GM19463 (cell line): ENCODE measurements at regions not wholly inside any gene's neighbourhood (a gene's known extent, or its start where the extent isn't known, plus 50 kb on each side); places are given as distances from the start of the nearest gene placed in this dataset.

Source experiments
- ATAC-seq: cut with Tn5 transposase; IDR thresholded peaks from one replicate; pipeline ENCODE4 v1.9.1; 2021; ENCODE audit warnings: mild to moderate bottlenecking, moderate library complexity; ENCODE audit not compliant: unreplicated experiment

DNA sequence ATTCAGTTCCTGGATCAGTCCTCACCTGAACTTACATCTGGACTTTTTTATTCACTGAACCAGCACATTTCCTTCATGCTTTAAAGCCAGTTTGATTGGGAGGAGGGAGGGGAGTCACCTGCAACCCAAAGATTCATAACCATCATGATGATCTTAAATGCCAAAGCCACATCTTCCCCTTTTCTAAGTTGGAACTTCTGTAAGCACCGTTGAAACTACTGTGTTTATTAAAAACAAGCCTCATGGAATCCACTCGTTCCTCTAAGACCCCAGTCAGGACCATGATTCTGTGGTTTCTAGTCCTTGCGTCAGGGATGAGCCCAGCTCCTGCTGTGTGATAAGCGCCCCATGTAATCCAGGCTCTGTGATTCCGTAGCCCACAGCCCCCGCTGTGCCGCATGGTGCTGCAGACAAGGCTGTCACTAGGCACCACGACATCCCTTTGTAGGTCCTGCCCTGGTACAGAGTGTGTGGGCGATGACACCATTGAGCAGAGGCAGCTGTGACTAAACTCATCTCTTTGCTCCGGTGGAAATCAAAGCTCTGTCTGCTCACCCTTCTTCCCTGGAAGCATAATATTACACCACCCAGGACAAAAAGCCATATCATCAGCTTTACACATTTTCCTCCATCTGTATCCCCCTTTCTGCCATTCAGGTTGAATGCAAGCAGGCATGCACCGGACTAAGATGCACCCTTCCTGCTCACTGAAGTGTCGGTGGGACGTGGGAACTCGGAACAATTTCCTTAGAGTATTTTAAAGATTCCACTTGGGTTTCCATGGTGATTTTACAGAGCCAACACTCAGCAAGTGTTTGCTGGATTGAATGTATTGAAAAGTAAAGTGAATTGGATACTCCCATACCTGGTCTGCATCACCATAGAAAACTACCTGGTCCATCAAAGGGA lies 132.0 kb upstream of the FSTL4 start:
- ATAC-seq = no peak

DNA sequence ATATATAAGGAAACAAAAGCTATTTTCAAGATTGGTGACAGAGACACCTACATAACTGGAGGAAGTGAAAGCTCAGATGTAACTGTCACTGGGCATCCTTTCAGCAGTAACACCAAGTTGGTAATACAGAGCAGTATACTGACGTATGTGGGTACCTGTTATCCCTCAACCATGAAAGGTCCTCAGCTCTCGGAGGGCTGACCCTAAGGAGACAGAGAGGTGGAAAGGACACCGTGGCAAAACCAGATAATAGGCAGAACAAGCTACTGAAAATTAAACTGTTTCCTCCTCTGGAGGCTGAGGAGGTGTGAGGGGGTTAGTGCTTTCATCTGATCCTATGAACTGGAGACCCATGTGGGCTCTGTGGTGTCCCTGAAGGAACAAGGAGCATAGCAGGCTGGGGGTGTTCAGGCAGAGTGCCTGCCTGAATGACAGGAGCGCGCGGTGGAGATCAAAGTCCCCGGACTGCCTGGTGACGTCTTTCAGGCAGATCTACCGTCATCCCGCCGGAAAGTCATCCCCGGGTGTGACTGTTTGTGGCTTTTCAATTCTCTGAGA lies 130.2 kb upstream of the FSTL4 start:
- peak; percentile 65 for ATAC-seq

DNA sequence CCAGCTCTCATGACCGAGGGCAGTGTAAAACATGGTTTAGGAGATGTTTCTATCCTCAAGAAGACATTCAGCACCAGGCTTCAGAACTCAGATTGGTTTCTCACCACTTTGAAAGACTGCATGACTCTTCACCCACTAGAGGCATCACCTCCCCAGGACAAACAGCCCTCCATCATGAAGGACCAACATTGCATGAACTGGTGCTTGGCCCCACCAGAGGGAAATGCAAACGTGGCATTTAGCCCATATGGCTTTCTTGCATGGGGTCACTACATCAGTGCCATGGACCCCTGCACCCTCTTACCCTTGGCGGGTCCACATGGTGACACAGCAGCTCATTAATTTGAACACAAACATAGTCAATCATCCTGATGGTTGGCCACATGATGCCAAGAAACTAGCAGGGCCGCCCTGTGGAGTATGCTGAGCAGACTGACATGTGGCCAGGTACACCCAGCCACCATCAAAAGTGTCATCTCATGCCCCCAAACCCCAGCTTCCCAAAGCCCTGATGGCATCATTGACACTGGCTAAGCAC lies 129.5 kb upstream of the FSTL4 start:
- ATAC-seq = no peak

DNA sequence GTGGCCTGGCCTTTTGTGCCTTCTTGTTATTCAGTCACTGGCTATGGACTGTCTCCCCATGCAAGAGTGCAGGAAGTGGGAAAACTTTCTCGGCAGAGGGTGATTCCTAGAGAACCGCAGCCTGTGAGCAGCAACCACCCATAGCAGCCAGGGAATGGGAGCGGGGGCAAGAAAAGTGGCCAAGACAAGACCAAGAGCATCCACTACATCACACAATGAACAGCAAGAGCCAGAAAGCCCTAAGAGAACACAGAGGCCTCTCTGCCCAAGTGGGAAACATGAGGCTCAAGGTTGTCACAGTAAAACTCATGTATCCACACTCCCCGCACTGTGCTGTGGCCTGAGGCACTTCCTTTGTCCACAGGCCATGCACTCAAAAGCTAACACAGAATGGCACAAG lies 129.1 kb upstream of the FSTL4 start:
- no peak for ATAC-seq

DNA sequence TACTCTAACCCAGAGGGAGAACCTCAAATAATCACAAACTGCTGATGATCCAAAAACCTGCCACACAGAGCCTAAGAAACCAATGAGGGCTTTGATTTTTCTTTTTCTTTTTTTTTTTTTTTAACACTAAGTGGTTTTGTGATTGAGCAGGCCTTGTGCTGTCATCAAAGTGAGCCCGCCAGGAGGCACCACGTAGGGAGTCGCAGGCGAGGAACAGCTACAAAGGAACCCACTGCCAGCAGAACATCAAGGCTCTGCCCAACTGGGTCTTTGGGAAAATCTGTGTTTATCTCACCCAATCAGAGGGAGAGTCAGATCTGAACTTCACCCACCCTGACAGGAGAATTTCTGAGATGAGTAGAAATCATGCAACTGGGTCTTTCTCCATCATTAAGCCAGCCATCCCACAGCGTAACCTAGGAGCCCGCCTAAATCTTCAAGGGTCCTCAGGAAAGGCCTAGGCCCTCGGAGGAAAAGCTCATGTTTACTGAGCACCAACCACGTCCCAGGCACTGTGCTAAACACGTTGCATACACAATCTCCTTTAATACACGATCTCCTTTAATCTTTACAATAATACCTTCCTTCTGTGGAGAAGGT lies 126.9 kb upstream of the FSTL4 start:
- ATAC-seq = no peak

DNA sequence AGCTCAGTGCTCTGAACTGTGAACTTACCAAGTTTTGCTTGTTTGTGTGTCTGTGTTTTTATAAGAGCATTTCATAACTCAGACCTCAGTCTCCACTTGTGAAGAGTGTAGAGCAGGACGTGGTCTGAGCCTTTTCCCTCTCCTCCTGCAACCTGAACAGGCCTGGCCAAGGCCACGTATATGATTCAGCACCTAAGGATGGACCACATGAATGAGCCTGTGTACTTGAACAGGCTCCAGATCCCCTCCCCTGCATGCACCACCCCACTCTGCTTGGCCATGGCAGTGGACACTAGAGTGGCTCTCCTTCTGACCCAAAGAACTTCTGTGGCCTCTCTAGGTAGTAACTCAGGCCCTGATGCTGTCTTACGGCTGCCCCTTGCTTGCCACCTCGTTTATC lies 125.9 kb upstream of the FSTL4 start:
- no peak for ATAC-seq

DNA sequence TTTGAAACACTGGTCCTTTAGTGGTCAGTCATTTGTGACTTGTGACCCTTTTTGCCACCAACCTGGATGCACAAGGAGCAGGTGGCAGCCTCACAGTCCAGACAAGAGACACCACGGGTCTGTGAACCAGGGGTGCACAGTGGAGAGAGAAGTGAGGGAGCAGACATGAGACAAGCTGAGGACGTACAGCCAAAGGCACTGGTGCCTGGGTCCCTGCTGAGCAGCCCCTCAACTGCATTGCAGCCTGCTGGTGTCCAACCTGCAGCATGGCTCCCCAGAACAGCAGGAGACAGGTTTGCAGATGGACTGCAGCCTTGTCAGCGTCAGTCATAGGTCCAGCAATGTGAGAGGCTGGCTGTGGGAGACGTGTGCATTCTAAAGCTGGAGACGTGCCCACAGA lies 124.2 kb upstream of the FSTL4 start:
- no peak for ATAC-seq

DNA sequence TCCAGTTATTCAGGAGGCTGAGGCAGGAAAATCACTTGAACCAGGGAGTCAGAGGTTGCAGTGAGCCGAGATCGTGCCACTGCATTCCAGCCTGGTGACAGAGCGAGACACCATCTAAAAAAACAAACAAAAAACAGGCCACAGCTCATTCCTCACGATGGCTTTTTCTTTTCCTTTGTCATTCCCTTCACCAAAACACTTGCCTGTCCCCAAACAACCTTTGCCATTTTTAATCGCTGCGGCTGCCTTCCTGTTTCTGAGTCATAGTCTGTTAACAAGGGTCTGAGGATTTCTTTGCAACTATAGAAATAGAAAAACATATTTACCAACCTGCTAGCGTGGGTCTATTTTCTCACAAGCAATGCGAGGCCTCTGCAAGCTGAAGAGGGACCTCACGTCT lies 123.0 kb upstream of the FSTL4 start:
- ATAC-seq = no peak

DNA sequence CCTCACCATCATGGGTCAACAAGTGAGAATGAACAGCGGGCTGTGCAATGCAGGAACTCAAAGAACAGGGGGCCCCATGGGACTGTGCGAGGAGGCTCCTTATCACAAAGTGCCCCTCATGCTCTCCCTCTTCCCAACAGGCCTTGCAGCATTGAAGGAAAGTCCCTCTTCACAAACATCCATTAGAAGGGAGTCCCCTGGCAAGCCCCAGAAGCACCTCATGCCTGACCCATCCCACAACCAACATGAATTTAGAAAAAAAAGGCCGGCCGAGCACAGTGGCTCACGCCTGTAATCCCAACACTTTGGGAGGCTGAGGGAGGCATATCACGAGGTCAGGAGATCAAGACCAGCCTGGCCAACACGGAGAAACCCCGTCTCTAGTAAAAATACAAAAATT lies 122.6 kb upstream of the FSTL4 start:
- no peak for ATAC-seq

DNA sequence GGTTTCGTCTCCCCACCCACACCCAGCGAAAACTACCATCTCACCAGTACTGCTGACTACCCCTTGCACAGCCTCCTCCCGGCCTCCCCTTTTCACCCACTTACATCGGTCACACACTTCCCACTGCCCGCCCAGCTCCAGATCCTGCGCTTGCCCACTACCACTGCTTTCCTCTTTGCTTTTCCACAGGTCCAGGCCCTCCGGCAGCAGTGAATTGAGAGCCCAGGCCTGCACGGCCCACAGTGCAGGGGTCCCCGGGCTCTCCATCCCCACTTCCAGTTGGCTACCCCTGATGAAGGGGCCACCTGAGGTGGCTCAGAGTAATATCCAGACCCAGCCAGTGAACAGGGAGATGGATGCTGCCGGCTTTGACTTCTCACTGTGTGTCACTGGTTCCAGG lies 120.2 kb upstream of the FSTL4 start:
- no peak for ATAC-seq

DNA sequence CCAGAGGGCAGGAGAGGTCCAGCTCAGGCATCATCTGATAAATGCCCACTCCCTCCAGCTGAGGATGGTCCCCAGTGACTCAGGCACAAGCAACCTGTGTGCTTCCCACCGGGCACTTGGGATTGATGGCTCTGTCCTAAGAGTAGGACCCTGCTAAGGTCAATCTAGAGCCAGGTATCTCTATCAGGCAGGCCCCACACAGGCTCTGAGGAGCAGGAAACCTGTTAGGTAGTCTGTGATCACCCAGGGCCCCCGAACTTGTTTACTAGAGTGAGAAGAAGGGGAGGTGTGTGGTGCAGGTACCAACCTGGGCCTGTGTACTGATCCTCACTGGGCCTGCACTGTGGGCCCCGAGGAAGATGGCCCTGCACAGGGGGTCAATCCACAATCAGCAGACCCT lies 119.6 kb upstream of the FSTL4 start:
- ATAC-seq = no peak

DNA sequence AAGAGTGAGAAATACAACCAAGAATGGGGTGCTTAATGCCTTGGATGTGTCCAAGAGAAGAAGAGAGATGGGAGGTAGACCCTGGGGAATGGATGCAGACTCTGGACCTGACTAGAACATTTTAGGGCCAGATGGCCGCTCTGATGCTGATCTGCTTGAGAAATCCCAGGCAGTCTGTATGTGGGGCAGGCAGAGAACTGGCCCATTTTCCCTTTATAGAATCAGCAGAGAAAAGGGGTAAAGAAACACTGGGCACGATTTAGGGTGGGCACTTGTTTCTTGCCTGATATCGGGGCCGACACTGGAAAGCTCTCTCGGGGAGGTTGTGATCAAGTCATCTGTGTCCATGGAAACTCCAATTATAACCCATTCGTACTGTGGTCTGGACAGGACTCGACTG lies 118.5 kb upstream of the FSTL4 start:
- ATAC-seq = no peak

DNA sequence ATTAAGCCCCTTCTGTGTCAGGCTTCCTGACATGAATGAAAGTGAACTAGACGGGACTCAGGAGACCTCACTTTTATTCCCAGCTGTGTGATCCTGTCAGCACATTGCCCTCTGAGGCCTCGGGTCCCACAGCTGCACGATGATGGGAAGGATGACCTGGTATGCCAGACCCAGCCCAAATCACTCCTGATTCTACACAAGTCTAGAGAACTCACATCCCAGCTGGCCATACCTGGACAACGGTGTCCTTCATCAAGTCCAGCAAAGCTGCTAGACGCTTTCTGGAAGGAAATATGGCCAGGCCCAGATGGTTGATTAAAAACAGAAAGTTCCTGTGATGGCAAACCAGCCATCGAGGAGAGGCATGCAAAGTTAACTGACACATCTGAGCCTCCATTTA lies 118.0 kb upstream of the FSTL4 start:
- ATAC-seq = no peak

DNA sequence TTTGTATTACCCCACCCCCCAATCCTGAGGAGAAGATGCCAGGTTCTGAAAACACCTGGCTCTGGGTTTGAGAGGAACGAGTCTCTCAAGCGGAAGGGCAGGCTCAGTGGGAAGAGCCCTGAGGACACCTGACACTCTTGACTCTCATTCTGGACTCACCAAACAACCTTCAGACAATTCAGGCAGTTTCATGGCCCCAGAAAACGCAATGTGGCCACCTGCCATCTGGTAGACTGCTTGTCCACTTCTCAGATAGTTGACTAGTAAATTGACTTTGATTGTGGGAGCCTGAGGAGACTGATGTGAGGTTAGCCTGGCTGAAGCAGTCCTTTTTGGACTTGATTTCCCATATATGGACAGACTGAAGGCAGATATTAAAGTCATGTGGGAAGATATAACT lies 117.5 kb upstream of the FSTL4 start:
- ATAC-seq = no peak

DNA sequence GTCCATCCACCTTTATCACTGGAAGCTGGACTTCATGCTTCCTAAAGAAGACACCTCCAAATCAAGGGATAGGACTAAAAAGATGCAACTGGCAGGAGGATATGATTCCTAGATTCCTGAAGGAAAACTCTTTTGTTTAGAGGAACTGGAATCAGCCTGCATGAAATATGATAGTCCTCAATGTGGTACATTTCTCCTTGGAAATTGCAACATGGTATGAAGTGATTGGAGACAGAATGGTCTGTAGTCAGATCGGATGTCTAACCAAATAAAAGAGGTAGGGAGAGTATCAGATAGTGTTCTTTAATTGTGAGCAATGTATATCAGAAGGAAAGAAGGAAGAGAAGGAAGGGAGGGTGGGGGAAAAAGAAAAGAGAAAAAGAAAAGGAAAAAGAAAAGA lies 116.1 kb upstream of the FSTL4 start:
- ATAC-seq = no peak

DNA sequence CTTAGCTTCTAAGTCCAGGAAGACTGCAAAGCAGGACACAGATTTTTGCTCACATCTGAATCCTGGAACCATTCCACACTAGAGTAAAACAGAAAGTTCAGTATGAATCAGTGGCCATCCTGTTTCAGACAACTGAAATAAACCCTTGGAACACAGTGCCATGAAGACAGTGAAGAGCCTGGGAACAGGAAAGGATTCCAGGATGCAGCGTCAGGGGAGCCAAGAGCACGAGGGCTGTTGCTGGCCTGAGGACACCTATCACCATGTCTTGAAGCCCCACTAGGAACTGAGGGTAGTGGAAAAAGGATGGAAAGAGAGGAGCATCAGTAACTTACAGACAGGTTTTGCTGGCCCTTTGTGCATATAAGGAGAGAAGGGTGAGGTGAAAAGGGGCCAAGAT lies 115.3 kb upstream of the FSTL4 start:
- no peak for ATAC-seq

DNA sequence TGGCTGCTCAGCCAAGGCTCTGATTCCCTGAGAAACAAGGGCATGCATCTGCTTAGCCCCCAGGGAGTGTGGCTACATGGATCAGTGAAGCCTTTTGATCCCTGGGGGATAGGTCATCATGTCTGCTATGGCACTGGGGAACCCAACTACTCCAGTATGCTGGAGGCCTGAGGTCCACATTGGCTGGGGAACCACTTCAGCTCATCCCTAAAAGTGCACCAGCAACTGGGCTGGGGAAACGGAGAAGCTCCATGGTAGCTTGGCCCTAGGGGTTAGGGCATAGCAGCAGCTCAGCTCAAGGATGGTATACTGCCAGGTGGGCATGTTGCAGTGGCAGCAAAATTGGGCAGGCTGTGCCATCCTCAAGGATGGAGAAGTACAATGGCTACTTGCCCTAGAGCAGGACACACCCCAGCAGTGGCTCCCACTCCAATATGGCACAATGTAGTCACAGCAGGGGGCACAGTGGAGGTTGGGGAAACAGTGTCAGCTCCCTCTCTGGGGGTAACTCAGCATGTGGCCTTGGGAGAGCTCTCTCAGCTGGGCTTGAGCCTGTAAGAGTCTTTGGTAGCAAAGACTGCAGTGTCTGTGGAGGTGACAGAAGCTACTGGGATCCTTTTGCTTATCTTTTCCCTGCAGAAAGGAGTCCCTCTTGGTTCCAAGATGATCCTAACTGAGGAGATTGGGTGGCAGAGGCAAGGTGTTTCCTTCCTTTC lies 111.5 kb upstream of the FSTL4 start:
- no peak for ATAC-seq

DNA sequence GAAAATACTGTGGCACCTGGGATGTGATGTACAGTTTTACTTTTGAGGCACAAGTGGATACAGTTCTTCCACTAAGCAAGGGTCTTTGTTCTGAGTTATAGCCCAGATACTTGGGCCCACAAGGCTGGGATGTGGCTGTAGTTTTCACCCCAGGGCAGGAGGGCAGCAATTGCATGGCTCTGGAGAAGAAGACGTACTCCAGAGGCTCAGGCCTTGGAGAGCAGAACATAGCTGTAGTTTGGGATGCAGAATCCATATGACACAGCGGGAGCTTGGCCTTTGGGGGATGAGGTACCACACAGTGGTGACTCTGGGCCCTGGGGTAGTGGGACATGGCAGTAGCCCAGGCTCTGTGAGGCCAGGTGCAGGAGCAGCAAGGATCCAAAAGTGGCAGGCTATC lies 110.8 kb upstream of the FSTL4 start:
- no peak for ATAC-seq

DNA sequence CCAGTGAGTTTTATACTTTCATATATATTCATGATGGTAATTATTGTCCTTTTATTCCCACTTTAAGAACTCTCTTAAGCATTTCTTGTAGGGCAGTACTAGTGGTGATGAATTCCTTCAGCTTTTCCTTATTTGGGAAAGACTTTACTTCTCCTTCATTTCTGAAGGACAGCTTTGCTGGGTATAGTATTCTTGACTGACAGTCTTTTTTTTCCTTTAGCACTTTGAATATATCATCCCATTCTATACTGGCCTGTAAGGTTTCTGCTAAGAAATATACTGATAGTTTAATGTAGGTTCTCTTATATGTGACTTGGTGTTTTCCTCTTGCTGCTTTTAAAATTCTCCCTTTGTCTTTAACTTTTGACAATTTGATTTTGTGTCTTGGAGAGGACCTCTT lies 109.0 kb upstream of the FSTL4 start:
- ATAC-seq = no peak

DNA sequence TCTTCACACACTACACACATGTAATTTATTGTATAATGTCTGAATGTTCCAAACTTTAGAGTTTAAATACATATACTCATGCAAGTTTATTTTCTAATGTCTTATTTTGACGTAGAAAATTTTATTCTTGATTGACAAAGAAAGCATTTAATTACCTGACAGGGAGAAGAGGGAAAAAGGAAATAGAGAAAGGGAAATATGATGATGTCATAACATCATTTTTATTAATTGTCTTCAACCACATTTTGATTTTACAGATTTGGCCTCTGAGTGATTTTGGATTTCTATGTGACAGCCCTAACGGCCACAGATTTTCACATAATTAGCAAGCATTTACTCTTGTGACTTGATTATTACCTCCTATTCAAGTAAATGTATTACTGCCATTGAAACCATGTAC lies 106.1 kb upstream of the FSTL4 start:
- ATAC-seq = no peak

DNA sequence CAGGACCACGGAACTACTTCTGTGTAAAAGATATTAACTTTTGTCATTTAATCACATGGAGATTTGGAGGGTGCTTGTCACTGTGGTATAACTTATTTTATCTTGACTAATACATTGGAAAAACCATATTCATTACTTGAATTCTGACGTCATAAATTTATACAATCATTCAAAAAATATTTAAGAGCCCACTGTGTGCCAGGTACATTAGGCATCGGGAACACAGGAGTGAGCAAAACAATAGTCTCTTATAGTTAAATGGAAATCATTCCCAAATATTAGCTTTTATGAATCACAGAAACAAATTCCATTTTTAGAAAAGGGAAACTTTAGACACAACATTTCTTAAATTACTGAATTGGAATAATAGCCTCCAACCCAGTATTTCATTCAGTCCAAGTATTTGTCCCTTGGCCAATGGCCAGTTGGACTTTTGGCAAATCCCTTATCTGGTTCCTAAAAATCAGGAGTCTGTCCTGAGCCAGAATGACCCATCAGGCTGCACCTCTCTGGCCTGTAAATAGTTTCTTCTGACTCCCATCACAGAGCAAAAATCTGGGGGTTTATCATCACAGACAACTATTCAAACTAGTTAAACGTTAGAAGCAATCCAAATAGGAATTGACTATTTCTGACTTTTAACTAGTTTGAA lies 104.3 kb upstream of the FSTL4 start:
- no peak for ATAC-seq
